Fibroblast of skin of left quadriceps (primary cell): ENCODE measurements at regions not wholly inside any gene's neighbourhood (a gene's known extent, or its start where the extent isn't known, plus 50 kb on each side); places are given as distances from the start of the nearest gene placed in this dataset.

Source experiments
- DNase-seq, 2 experiments: peaks; one replicate each; pipeline ENCODE4 v3.0.0-alpha.2; 2013; ENCODE audit warnings: low read depth in 2 of 2

DNA sequence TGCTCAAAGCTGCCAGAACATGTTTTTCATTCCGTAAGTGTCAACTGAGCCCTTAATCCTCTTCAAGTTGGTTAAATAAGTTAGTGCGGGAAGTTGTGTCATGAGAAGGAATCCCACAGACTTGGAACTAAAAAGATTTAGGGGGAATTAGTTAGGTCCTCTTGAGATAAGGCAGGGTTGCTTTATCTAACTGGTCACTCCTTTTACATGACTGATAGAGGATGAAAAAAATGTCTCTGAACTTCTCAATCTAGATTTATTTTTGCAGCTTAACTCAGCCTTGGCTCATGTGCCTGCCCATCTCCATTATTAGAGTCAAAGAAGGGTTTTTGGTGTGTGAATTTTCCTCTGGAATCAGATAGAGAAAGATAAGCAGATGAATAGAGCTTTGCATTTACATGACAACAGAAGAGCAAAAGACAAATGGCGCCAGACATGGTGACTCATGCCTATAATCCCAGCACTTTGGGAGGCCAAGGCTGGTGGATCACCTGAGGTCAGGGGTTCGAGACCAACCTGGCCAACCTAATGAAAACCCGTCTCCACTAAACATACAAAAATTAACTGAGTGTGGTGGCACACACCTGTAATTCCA lies 882.9 kb downstream of the RPA4 start:
- DNase-seq = no peak

DNA sequence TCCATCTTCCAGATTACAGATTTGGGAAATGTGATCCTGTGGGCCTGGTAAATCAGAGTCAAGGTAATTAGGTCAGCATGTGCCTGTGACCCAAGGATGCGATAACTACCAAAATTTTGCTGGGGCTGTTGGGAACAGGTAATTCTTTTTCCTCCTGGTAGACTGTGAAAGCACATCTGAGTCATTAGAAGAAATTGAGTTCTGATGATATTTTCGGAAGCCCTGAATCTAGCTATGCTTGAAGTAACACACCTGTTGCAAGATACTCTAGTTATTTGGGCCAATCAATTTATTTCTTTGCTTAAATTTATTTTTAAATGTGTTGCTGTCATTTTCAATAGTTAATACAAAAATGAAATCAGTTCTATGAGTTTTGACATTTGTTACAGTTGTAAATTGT lies 903.6 kb downstream of the RPA4 start:
- no peak for DNase-seq

- DNase-seq = no peak
These were observed 904.1 kb downstream of the RPA4 start for GRCh38 chrX:97787849-97788248.

- DNase-seq = no peak
These were observed 907.1 kb downstream of the RPA4 start for GRCh38 chrX:97790850-97791249.

DNA sequence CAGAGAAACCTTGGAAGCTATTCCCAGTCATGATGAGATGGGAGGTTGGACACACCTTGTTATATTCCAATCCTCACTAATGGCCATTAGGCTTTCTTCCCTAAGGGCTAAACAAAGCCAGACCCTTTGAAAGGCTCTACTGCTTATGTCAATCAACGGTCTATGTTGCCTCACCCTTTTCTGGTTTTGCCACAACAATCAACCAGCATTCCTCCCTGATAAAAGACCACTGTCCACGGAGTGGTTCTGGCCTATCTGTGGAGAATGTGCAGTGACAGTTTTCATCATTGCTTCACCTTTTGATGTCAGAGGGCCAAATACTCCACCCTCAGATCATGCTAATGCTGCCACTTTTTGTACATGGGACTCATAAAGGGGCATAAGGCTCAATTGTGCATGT lies 913.4 kb downstream of the RPA4 start:
- no peak for DNase-seq

DNA sequence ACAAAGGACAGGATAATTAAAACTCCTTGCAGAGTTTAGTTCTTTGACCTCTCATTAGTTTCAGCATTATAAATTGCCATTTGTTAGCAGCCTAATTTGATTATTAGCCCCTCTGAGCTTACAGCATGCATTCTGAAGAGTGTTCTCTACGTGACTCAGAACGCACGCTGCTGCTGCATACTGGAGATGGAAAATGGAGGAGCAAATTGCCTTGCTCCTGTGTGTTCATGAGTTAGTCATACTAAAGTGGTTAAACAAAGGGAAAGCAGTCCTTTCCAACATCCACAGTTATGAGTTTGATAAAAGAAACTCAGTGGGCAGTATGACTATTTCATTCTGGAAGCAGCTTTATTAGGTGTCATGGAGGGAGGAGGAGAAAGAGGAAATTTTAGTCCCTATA lies 922.5 kb downstream of the RPA4 start:
- DNase-seq = peak in 1 of 2 experiments; percentile 6

- no peak for DNase-seq
These were observed 923.2 kb downstream of the RPA4 start for GRCh38 chrX:97806946-97807345.

- no peak for DNase-seq
These were observed 936.5 kb downstream of the RPA4 start for GRCh38 chrX:97820170-97820569.

DNA sequence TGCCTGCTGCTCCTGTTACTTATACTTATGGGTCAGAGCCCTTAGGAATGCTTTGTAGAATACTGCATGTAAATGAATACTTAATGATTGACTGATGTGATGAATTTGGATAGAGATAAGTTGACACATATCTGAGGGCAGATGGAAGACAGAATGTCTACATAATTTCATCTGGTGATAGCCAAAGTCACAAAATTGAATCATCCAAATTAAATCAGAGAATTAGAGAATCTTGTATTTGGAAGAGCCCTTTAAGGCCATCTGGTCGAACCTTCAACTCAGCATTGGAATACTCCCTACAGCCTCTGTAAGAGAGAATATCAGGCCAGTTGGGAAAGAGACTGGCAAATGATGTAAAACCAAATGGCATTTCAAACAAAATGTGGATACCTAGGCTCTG lies 944.8 kb downstream of the RPA4 start:
- no peak for DNase-seq

- DNase-seq = no peak
These were observed 952.3 kb downstream of the RPA4 start for GRCh38 chrX:97835969-97836368.

DNA sequence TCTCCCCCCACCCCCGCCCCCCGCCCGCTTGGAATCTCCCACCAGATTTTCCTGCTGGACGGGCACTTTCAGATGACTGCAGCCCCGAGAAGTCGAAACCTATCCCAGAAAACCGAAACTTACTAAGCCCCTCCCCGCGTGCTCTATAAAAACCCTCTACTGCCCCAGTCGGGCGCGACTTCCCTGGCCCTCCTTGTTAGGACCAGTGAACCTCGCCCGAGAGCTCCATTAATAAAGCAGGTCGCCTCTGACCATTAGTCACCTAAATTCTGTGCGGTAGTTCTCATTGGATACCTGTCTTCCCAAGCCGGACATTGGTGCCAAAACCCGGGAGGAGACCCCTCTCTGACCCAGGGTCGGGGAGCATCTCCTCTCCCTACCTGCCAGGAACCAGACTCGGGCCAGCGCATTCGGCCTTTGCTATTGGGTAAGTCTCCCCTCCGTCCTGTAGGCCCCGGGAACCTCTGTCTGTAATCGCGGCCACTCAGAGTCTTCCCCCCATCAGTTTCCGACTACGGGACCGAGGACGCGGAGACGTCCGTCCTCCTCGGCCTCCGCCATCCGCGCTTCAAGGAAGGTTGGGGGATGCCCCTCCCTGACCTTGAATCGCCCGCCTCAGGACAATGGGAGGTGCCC lies 958.0 kb downstream of the RPA4 start:
- DNase-seq = no peak

DNA sequence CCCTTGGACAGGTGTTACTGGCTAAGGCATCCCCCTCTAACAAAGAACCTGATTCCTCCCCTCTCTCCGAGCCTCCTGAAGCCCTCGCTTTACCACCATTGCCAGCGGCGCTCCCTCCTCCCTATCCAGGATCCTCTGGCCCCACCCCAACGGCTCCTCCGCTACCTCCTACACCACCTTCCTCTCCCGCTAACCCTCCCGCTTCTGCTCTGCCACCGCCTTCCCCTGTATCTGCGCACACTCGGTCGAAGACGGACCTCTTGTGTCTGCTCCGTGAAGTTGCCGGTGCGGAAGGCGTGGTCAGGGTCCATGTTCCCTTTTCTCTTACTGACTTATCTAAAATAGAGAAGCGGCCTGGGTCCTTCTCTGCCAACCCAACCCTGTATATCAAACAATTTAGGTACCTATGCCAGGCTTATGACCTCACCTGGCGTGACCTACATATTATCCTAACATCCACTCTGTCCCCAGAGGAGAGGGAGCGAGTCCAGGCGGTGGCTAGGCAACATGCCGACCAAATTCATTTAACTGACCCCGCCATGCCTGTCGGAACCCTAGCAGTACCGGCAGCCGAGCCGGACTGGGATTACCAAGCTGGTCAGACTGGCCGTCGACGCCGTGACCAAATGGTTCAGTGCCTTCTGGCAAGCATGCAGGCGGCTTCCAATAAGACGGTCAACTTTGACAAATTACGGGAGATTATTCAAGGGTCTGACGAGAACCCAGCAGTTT lies 958.9 kb downstream of the RPA4 start:
- DNase-seq = no peak

DNA sequence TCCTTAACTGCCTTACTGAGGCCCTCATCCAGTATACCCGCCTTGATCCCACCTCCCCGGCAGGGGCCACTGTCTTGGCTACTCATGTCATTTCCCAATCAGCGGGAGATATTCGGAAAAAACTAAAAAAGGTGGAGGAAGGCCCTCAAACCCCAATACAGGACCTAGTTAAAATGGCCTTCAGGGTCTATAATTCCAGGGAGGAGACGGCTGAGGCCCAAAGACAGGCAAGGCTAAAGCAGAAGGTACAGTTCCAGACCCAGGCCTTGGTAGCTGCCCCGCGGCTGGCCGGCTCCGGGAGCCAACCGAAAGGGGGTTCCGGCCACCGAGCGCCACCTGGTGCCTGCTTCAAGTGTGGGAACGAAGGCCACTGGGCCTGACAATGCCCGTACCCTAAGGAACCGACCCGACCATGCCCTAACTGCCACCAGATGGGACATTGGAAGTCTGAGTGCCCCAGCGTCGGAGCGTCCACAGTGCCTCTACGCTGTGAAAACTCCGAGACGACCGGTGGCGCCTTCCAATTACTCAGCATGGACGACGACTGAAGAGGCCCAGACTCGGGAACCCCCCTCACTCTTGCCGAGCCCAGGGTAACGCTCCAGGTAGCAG lies 959.6 kb downstream of the RPA4 start:
- DNase-seq = no peak

- no peak for DNase-seq
These were observed 960.5 kb downstream of the RPA4 start for GRCh38 chrX:97844161-97844560.

DNA sequence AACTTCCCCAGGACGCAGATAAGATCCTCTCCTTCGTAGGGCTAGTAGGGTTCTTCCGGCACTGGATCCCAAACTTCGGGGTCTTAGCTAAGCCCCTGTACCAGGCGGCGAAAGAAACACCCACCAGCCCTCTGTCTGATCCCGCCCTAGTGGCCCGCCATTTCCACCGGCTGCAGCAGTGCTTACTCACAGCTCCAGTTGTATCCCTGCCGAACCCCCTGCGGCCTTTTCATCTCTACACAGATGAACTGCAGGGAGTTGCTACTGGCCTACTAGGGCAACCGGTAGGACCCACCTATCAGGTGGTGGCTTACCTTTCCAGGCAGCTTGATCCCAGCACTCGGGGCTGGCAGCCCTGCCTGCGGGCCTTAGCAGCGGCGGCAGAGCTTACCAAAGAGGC lies 961.2 kb downstream of the RPA4 start:
- no peak for DNase-seq

- no peak for DNase-seq
These were observed 961.7 kb downstream of the RPA4 start for GRCh38 chrX:97845451-97845850.

DNA sequence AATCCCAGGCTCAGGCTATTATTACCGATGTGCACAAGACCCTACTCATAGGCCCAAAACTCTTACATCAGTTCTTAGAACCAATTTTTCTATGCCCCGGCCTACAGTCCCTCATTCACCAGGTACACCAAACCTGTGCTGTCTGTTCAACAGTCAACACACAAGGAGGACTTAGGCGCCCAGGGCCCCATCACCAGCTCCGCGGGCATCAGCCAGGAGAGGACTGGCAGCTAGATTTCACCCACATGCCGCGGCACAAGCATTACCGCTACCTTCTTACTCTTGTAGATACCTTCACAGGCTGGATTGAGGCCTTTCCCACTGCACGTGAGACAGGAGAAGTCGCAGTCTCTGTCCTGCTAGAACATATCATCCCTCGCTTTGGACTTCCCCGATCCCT lies 962.5 kb downstream of the RPA4 start:
- no peak for DNase-seq

- DNase-seq = no peak
These were observed 963.1 kb downstream of the RPA4 start for GRCh38 chrX:97846718-97847237.

DNA sequence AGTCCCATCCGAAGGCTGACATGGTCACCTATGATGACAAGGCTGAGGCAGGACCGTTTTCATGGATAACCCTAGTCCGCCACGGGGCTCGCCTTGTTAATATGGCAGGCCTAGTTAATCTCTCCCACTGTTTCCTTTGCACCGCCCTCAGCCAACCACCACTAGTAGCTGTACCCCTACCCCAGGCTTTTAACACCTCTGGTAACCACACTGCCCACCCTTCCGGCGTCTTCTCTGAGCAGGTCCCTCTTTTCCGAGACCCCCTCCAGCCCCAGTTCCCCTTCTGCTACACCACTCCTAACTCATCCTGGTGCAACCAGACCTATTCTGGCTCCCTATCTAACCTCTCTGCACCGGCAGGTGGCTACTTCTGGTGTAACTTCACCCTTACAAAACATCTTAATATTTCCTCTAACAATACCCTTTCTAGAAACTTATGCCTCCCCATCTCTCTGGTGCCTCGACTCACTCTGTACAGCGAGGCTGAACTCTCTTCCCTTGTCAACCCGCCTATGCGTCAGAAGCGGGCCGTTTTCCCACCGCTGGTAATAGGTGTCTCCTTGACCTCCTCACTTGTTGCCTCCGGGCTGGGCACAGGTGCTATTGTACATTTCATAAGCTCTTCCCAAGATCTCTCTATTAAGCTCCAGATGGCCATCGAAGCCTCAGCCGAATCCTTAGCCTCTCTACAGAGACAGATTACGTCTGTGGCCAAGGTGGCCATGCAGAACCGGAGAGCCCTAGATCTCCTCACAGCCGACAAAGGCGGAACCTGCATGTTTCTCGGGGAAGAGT lies 964.4 kb downstream of the RPA4 start:
- DNase-seq = no peak

DNA sequence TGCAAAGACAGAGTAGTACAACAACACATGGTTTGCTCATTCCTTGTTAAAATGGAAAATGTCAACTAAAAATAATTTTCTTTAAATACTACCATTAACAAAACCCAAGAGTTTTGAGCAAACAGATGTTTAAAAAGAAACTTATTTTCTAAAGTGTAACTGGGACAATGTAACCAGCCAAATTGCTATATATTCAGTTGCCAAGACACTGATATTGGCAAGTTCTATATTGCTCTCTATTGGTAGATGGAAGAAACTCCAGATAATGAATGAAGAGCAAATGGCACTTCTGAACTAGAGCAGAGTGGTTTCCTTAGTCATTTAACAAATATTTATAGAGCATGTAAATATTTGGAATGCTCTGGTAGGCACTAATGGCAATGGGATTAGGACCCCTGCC lies 966.2 kb downstream of the RPA4 start:
- DNase-seq = no peak

GRCh38 chrX:97850911-97851310 lies 967.2 kb downstream of the RPA4 start:
- no peak for DNase-seq

- DNase-seq = no peak
These were observed 970.4 kb downstream of the RPA4 start for GRCh38 chrX:97854086-97854485.
